Right lung (tissue), 2 donors: ENCODE measurements at regions not wholly inside any gene's neighbourhood (a gene's known extent, or its start where the extent isn't known, plus 50 kb on each side); places are given as distances from the start of the nearest gene placed in this dataset.
"Not testable (repeated sequence)": the region's sequence is repeated elsewhere in the genome, so short reads cannot be mapped to it uniquely, and the experiment has no call there.

Experiments used
- DNase-seq, 2 donors: peaks; one replicate each; pipeline ENCODE4 v3.0.0-alpha.2; 2013

DNA sequence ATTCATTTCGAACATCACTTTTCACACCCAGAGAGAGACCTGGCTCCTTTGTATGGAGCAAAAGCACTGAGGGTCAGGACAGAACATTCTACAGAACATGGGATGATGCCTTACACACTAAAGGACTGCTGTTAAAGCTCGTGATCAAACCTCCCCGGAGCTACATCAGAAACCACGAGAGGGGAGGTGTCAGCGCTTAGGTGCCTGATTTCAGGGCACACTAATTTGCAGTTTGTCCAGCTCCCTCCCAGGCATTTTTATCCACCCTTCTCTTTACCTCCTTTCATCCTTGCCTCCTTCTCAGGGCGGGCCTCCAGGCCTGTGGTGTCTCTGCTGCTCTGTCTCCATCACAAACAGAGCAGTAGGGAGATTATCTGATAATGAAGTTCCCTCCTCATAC lies 127.5 kb downstream of the VPREB1 start:
- DNase-seq: no peak

DNA sequence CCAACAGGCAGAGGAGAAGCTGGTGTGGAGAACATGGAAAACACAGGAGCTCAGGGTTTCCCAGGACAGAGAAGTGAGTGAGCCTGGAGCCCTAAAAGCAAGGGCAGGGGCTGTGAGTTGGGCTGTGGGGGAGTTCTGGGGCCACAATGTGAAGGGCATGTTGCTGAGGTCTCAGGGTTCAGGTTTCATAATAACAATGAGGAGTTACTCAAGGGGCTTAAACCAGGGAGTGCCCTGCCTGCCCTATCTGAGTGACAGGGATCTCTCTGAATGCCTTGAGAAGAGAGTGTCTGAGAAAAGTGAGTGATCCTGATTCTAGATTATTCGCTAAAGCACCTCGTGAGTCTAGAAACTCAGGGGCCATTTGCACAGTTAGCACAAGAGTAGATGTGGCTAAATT lies 129.6 kb downstream of the VPREB1 start:
- DNase-seq: no peak

DNA sequence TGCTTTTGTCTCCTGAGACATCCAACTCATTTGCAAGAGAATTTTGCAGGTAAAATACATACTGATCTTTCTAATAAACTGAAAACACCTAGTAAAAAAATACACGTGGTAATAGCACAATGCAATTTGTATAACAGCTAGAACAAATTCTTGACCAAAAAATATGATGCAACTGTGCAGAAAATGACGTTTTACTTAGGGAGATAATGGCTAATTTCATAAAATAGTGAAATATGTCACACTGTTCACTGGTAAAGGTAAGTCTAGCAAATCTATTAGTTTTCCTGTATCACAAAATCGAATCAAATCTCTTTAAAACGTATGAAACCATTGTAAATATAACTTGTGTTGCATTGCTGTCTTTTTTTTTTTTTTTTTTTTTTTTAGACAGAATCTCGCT lies 130.0 kb downstream of the VPREB1 start:
- no peak for DNase-seq

DNA sequence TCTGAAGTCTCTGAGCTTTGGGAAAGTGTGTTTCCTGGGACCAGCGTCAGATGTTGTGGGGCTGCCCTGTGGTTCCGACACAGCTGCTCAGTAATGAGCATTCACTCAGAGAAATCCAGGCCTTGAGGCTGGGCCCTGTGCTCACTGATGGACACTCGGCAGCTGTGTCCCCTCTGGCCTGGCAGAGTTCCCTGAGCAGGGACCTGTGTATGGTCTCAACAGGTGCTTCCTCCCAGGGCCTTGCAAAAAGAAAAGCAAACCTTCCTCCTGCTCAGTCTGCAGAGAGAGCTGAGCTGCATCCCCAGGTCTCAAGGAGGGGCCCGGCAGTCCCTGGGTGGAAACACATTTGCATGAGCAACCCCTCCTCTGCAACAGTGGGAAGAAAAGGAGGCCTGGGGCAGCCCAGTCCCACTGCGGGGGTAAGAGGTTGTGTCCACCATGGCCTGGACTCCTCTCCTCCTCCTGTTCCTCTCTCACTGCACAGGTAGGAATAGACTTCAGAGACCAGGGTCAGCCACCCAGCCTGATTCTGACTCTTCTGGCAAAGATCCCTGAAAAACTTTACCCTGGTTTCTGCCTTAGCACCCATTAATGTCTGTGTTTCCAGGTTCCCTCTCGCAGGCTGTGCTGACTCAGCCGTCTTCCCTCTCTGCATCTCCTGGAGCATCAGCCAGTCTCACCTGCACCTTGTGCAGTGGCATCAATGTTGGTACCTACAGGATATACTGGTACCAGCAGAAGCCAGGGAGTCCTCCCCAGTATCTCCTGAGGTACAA lies 131.2 kb downstream of the VPREB1 start:
- no peak for DNase-seq

DNA sequence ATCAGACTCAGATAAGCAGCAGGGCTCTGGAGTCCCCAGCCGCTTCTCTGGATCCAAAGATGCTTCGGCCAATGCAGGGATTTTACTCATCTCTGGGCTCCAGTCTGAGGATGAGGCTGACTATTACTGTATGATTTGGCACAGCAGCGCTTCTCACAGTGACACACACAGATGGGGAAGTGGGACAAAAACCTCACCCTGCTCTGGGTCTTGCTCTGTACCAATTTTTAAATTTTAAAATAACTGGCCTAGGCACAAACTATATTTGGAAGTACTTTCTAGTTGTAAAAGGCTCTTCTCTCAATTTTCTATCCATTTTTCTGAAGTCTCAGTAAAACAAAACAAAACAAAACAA lies 131.7 kb downstream of the VPREB1 start:
- no peak for DNase-seq

DNA sequence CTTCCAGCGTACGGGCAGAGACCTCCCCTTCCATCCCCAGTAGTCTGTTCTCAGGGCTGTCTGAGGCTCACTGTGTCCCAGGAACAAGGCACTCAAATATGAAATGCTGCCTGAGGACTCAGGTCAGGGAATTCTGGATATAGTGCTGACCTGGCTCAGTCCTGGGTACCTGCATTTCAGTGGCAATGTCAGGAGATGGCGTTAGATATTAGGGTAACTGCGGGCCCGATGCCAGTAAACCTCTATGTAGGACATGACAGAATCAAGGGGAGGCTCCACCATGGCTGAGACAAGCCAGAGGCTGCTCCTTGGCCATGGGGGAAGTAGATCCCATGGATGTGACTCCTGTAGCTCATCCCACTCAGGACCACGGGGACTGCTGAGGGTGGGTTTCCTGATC lies 131.7 kb downstream of the ZNF280B start:
- not testable (repeated sequence) for DNase-seq

DNA sequence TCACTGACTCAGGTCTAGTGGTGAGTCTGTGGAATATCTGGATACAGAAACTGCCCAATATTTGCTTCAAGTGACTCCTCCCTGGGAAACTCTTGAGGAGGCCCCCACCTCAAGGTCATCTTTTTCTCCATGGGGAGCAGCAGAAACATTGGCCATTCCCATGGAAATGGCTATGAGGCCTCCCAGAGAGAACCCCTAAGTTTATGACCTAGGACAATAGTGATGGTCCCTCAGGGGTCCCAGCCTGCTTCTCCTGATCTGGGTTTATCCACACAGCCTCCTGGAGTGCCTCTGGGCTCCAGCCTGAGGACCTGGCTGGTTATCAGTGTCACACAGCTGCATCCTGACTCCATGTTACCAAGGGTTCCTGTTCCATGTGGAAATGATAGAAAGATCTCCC lies 131.2 kb downstream of the ZNF280B start:
- no peak for DNase-seq

DNA sequence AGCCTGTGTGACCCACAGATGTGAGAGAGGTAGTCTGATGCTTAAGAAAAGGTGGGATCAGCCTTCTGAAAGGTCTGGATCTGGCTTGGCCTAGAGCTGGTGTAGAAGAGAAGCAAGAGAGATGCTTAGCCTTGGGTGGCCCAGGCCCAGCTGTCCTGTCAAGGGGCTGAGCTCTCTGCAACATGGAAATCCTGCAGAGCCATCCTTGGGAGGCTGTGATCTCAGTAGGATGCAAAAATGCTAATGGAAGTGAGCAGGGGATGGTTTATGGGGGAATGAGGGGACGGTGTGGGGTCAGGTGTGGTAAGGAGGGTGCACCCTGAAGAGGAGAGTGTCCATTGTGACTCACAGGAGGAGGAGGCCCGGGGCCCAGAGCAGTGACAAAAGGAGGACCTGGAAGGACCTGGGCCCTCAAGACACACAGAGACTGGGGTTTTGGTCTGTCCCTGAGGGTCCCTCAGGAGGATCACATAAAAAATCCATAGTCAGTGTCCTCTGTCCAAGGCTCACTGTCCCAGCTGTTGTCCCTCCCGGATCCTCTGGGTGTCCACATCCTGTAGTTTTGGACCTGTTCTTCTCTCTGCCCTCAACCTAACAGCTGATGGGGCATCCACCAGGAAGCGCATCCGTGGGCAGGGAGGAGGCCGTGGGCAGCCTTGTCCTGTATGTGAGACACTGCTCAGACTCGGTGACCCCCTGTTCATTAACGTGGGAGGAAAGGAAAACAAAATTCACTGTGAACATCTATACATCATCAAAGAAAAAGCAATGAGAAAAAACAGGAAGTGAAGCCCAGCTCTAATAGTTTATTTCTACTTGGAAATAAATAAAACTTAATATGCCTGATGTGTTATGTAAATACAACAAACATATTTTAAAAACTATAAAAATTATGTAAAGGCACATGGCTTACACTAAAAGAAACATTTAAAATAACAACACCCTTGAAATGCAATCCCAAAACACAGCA lies 129.8 kb downstream of the ZNF280B start:
- no peak for DNase-seq

DNA sequence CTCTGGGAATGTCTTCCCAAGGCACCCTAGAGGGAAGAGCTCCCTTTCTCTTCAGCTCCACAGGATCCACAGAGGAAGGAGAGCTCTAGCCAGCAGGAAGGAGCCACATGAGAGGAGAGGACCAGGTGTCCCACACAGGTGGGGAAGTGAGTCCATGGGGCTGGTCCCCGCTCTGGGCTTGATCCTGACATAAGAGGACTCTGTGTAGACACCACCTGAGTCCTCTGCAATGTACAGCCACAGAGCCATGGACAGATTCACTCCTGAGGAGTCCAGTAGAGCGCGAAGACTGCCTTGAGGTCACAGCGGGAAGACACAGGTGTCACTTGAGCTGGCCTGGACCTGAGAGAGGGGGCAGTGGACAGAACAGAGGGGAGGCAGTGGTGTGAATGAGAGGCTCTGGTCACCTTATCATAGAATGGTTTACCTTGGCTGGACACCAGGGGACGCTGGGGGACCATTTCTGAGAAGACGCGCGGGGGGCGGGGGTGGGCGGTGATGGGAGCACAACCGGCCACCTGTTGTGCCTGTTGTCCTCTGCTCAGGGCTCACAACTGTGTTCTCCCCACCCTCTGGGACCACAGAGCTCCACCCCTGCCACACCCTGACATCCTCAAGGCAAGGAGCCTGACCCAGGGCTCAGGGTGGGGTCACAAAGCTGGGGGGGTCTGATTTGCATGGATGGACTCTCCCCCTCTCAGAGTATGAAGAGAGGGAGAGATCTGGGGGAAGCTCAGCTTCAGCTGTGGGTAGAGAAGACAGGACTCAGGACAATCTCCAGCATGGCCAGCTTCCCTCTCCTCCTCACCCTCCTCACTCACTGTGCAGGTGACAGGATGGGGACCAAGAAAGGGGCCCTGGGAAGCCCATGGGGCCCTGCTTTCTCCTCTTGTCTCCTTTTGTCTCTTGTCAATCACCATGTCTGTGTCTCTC lies 128.2 kb downstream of the ZNF280B start:
- DNase-seq: no peak

DNA sequence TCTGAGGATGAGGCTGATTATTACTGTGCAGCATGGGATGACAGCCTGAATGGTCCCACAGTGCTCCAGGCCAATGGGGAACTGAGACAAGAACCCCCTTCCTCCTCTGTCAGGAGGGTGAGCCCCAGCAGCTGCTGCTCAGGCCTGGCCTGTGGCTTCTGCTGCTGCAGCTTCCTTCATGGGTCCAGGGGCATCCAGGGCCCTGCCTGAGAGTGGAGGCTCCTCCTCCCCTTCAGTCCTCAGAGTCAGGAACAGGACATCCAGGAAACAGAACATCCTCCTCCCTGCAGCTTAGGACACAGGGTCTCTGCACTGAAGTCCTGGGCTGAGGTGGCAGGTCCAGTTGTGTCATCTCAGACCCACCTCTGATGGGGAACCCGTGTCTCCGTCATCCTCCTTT lies 127.2 kb downstream of the ZNF280B start:
- DNase-seq: not testable (repeated sequence)

DNA sequence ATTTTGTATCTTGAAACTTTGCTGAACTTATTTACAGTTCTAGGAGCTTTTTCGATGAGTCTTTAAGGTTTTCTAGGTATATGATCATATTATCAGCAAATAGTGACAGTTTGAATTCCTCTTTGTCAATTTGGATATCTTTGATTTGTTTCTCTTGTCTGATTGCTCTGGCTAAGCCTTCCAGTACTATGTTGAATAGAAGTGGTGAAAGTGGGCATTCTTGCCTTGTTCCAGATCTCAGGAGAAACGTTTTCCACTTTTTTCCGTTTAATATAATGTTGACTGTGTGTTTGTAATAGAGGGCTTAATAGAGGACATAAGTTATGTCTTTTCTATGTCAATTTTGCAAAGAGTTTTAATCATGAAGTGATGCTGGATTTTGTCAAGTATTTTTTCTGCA lies 124.3 kb downstream of the ZNF280B start:
- DNase-seq: no peak

DNA sequence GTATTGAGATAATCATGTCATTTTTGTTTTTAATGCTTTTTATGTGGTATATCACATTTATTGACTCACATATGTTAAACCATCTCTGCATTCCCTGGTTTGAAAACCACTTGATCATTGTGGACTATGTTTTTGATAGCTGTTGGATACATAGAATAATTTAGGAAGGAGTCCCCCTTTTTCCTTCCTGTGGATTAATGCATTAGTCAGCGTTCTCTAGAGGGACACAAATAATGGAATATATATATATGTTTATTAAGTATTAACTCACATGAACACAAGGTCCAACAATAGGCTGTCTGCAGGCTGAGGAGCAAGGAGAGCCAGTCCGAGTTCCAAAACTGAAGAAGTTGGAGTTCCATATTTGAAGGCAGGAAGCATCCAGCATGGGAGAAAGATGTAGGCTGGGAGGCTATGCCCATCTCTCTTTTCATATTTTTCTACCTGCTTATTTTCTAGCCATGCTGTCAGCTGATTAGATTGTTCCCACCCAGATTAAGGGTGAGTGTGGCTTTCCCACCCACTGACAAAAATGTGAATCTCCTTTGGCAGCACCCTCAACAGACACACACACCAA lies 123.8 kb downstream of the ZNF280B start:
- DNase-seq: no peak

DNA sequence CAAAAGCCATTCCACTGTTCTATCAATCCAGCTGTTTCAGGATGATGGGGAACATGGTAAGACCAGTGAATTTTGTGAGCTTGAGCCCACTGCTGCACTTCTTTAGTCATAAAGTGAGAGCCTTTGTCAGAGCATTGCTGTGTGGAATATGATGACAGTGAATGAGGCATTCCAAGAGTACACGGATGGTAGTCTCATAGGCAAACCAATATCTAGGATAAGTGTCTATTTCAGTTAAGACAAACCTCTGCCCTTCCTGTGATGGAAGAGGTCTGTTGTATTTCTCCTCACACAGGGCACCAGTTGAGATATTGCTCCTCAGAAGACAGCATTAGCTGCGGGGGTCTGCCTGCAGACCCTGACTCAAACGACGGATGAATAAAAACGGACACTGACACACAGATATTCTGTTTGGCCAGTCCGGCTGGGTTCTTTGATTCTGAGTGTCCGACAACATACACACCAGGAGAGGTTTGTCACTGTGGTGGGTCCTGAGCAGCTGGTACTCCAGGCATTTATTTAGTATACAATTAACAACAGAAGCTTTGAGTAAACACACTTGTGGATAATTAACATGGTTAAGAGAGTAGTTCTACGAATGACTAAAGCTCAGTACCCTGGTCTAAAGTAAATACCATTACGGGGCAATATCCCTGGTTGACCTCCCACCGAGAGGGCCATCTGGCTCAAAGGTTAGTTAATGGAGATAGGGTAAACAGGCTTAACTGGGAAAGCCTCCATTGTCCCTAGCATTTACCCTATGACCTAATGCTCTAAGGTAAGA lies 121.7 kb downstream of the ZNF280B start:
- no peak for DNase-seq

DNA sequence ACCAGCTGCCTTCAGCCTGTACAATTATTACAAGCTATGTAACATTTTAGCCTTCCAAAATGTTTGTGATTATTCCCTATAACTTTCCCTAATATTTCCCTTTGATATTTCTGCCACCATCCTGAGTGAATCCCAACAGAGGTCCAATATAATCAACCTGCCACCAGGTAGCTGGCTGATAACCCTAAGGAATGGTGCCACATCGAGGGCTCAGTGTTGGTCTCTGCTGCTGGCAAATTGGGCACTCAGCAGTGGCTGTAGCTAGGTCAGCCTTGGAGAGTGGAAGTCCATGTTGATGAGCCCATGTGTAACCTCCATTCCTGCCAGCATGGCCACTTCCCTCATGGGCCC lies 121.2 kb downstream of the ZNF280B start:
- DNase-seq: no peak

DNA sequence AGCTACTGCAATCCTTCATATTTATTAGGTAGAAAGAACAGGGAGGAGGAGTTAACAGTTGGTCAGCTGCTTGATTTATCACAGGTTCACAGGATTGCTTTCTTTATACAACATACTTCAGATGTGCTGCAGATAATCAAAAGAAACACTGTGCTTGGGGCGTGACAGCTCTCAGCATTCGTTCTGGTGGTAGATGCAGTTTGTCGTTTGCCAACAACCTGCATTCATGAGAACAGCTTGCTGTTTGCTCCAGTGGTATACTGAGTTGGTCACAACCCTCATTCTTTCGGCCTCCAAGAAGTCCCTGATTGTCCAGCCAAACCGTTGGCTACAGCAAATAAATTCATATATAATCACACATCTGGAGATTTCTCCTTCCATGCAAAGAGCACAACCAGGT lies 120.5 kb downstream of the ZNF280B start:
- no peak for DNase-seq

DNA sequence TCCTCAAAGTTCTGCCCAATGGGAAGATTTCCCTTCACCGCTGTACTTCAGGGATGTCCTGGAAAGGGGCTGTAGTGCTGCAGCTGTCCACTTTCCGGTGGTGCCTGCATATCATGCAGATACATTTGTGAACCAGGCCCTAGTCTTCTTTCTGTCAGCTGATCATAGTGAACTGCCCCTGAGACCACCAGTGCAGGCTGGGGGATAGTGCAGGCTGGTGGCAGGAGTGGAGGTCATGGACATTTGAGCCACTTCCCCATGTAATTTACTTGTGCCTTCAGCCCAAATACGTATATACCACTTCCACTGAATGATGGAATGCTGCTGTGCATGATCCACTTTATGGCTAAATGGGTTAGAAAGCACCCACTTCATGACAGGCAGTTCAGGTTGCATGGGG lies 120.0 kb downstream of the ZNF280B start:
- DNase-seq: no peak

DNA sequence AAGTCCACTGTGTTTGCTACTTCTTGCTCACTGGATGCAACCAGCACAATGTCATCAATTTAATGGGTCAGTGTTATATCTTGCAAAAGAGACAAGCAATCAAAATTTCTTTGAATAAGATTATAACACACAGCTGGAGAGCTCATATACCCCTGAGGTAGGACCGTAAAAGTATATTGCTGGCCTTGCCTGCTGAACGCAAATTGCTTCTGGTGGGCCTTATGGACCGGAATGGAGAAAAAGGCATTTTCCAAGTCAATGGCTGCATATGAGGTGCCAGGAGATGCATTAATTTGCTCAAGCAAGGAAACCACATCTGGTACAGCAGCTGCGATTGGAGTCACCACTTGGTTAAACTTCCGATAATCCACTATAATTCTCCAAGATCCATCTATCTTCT lies 119.1 kb downstream of the ZNF280B start:
- DNase-seq: no peak

DNA sequence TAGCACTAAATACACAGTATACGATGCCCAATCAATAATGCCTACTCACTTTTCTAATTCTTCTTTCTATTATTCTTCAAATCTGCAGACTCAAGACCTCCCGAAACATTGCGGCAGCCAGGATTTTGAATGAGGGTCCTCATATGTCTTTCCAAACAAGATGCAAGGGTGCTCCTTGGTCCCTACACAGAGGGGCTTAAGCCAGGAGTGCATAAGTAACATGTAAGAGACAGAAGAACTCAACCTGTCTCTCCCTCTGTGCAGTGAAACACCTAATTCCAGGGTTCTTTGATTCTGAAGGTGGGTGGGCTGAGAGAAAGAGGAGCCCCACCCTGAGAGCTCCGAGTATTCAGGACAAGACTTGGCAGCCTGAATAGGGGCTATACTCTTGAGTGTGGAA lies 117.6 kb downstream of the ZNF280B start:
- no peak for DNase-seq

DNA sequence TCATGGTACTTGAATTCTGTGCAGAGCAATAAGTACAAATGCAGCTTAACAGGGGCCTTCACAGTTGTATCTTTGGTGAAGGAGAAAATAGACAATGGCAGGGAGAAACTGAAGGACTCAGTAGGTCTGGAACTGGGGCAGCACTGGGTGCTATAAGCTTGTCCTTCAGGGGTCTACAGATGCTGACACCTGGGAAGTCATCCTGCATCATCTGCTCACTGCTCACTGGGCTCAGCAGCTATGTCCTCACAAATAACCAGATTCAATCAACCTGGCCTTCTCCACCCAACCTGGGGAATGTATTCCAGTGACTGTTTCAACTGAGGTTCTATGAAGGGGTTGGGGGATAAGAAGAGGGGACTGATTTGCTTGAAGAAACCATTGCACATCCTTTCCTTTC lies 117.0 kb downstream of the ZNF280B start:
- no peak for DNase-seq

DNA sequence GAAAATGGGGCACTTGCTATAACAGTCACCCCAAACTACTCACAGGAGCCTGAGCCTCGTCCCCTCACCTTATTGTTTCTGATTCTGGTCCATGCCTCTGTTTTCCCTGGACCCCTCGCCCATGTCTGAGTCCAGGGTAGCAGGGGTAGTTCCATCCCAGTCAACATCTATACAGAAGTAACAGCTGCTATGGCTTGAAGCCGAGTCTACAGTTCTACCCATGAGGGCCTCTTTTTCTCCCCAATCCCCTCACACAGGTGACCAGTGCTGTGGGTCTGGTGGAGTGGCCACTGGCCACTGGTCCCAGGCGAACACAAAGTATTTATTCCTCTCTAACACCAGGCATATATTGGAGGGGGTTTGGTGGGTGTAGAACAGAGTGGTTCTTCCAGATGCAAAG lies 116.4 kb downstream of the ZNF280B start:
- no peak for DNase-seq

DNA sequence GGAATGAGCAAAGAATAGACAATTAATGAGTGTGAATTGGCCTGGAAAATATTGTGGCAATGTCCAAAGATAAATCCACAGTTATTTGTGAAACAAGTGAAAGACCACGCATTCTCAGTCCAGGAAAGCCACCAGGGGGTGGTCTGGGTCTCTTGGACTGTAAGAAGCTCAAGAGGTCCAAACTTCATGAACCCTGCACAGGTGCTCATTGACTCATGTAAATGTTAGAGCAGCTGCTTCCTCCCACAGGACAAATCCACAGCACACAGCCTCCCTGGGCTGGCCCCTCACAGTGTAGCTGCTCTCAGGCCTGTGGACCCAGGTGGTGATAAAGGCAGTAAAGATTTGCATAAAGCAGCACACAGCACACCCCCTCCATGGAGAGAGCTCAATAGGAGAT lies 114.0 kb downstream of the ZNF280B start:
- DNase-seq: no peak
